CD4-positive, alpha-beta T cell treated with Interleukin-15 for 4 hours (primary cell): ENCODE measurements at regions not wholly inside any gene's neighbourhood (a gene's known extent, or its start where the extent isn't known, plus 50 kb on each side); places are given as distances from the start of the nearest gene placed in this dataset.

Experiments
- DNase-seq: peaks from one replicate; pipeline ENCODE4 v3.0.0-alpha.2; 2020; ENCODE audit warnings: low spot score

- no peak for DNase-seq
Observed at GRCh38 chr11:119473901-119474681, 51.1 kb upstream of the THY1 start.

- DNase-seq = no peak
Observed at GRCh38 chr11:119473226-119473625, 50.3 kb upstream of the THY1 start.

GRCh38 chr11:119472856-119473222 lies 49.9 kb upstream of the THY1 start:
- no peak for DNase-seq
